Upper lobe of left lung (tissue), 6 donors: ENCODE measurements at regions not wholly inside any gene's neighbourhood (a gene's known extent, or its start where the extent isn't known, plus 50 kb on each side); places are given as distances from the start of the nearest gene placed in this dataset.

Experiments
- ATAC-seq, 2 donors: fragments of 200-7000 bp; cut with Tn5 transposase; one replicate each; pipeline ENCODE4 v1.9.1; 2022; ENCODE audit warnings: mild to moderate bottlenecking in 2 of 2, moderate library complexity in 2 of 2; ENCODE audit not compliant: low FRiP score in 2 of 2
- DNase-seq, 2 donors: peaks; one replicate each; pipeline ENCODE4 v3.0.0-alpha.2; 2019 to 2020
- H3K27ac ChIP-seq, 4 donors: fragments of 200-600 bp; sonication (generic); one replicate each; pipeline ENCODE4 v1.5.1; 2016 to 2019
- H3K27me3 ChIP-seq, 4 donors: fragments of 200-600 bp; sonication (generic); one replicate each; pipeline ENCODE4 v1.5.1; 2017 to 2019
- H3K36me3 ChIP-seq, 4 donors: fragments of 200-600 bp; sonication (generic); one replicate each; pipeline ENCODE4 v1.5.1; 2016 to 2019
- H3K4me1 ChIP-seq, 4 donors: fragments of 200-600 bp; sonication (generic); one replicate each; pipeline ENCODE4 v1.5.1; 2018 to 2019
- H3K4me3 ChIP-seq, 4 donors: fragments of 200-600 bp; sonication (generic); one replicate each; pipeline ENCODE4 v1.5.1; 2017 to 2019; ENCODE audit warnings: mild to moderate bottlenecking in 2 of 4, moderate library complexity in 1 of 4
- H3K9me3 ChIP-seq, 4 donors: fragments of 200-600 bp; sonication (generic); one replicate each; pipeline ENCODE4 v1.5.1; 2018 to 2019
- EP300 ChIP-seq, 4 donors: sonication (generic); formaldehyde crosslinking; IDR thresholded peaks; one replicate each; pipeline ENCODE4 v1.5.1; 2017; ENCODE audit warnings: antibody characterized with exemption in 4 of 4, control low read depth in 2 of 4
- POLR2A ChIP-seq, 4 donors: fragments of 450-650 bp; IDR thresholded peaks; one replicate each; pipeline ENCODE4 v1.5.1; 2016 to 2017; ENCODE audit warnings: antibody characterized with exemption in 4 of 4, mild to moderate bottlenecking in 2 of 4
- POLR2AphosphoS5 ChIP-seq, 2 donors: sonication (generic); formaldehyde crosslinking; IDR thresholded peaks; one replicate each; pipeline ENCODE4 v1.5.1; 2017; ENCODE audit warnings: antibody characterized with exemption in 2 of 2
- WGBS, 2 donors: methylation state at CpG; one replicate each; pipeline ENCODE4 v1.1.5; 2017 to 2018; 5-methylcytosine and 5-hydroxymethylcytosine counted together
- TF ChIP-seq, protein P1 (sequence below), 6 experiments: fragments of 450-650 bp in 4 of 6; fragments of 200-600 bp in 2 of 6; sonication (generic) in 2 of 6; IDR thresholded peaks; one replicate each; pipeline ENCODE4 v1.5.1; 2016 to 2019; ENCODE audit warnings: antibody characterized with exemption in 6 of 6
- donor health status: DM: no; HTN: no; CAD: no; lungs with moderate emphysema.
- donor health status: DM: no; HTN: yes; CAD: no; lungs with severe emphysema.

DNA sequence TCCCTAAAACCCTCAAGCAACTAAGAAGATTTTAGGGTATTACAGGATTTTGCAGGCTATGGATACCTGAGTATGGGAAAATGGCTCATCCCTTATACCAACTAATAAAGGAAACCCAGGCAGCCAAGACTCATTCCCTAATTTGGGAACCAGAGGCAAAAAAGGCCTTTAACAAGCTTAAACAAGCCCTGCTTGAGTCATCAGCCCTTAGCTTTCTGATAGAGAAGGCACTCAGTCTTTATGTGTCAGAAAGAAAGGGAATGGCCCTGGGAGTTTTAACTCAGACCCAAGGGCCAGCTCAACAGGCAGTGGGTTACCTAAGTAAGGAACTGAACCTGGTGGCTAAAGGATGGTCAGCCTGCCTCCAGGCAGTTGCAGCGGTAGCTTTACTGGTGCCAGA lies 96.9 kb upstream of the RMP24 start:
- WGBS, 2 donors, result 91 to 100% methylated on average over 1 of the region's 1 CpG
- H3K36me3 ChIP-seq, result no peaks in the 10 kb centered on the region
- H3K27me3 ChIP-seq, result no peaks in the 10 kb centered on the region
- TF ChIP-seq POLR2A (IDR thresholded peaks at IDR 0.05) (no peak), EP300 (IDR thresholded peaks at IDR 0.05) (no peak), POLR2AphosphoS5 (IDR thresholded peaks at IDR 0.05) (no peak)
- TF ChIP-seq, protein P1, sequence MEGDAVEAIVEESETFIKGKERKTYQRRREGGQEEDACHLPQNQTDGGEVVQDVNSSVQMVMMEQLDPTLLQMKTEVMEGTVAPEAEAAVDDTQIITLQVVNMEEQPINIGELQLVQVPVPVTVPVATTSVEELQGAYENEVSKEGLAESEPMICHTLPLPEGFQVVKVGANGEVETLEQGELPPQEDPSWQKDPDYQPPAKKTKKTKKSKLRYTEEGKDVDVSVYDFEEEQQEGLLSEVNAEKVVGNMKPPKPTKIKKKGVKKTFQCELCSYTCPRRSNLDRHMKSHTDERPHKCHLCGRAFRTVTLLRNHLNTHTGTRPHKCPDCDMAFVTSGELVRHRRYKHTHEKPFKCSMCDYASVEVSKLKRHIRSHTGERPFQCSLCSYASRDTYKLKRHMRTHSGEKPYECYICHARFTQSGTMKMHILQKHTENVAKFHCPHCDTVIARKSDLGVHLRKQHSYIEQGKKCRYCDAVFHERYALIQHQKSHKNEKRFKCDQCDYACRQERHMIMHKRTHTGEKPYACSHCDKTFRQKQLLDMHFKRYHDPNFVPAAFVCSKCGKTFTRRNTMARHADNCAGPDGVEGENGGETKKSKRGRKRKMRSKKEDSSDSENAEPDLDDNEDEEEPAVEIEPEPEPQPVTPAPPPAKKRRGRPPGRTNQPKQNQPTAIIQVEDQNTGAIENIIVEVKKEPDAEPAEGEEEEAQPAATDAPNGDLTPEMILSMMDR (IDR thresholded peaks at IDR 0.05), result no peak
- no peak overlapping the region for H3K27ac ChIP-seq
- ATAC-seq (no peak), DNase-seq (no peak)
- peaks cover 0 to 11% (median 3%) of the 10 kb centered on the region in 4 donors for H3K9me3 ChIP-seq
- H3K4me3 ChIP-seq, result no peak overlapping the region
- H3K4me1 ChIP-seq, result no peaks in the 10 kb centered on the region

GRCh38 chr18:35876243-35876642 lies 96.2 kb upstream of the RMP24 start:
- no peak overlapping the region for H3K27ac ChIP-seq
- H3K36me3 ChIP-seq, result no peaks in the 10 kb centered on the region
- 71 to 77% methylated on average over 1 of the region's 1 CpG for WGBS, 2 donors
- peaks cover 0 to 11% (median 3%) of the 10 kb centered on the region in 4 donors for H3K9me3 ChIP-seq
- H3K27me3 ChIP-seq, result no peaks in the 10 kb centered on the region
- ATAC-seq, result no peak
- H3K4me3 ChIP-seq, result no peak overlapping the region
- TF ChIP-seq, protein P1 (IDR thresholded peaks at IDR 0.05), result no peak
- no peak for TF ChIP-seq POLR2AphosphoS5 (IDR thresholded peaks at IDR 0.05)
- TF ChIP-seq EP300 (IDR thresholded peaks at IDR 0.05), result no peak
- TF ChIP-seq POLR2A (IDR thresholded peaks at IDR 0.05), result no peak
- H3K4me1 ChIP-seq, result no peaks in the 10 kb centered on the region
- no peak for DNase-seq

DNA sequence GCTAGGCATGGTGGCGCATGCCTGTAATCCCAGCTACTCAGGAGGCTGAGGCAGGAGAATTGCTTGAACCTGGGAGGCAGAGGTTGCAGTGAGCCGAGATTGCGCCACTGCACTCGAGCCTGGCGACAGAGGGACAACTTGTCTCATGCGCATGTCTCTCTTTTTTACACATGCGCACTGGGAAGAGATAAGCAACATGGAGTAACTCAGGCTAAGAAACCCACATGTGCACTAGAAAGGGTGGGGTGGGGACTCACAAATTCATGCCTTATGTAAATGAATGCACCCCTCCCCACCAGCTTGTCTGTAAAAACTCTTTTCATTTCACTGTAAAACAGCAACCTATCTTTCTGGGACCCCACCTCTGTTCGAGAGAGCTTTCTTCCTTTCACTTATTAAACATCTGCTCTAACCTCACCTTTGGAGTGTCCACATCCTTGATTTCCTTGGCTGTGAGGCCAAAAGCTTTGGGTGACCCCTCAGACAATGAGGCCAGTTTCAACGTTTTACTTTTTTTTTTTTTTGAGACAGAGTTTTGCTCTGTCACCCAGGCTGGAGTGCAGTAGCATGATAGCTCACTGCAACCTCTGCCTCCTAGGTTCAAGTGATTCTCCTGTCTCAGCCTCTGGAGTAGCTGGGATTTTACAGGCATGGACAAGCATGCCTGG lies 91.6 kb upstream of the RMP24 start:
- no peaks in the 10 kb centered on the region for H3K36me3 ChIP-seq
- H3K27ac ChIP-seq, result no peak overlapping the region
- H3K4me1 ChIP-seq, result no peaks in the 10 kb centered on the region
- H3K4me3 ChIP-seq, result no peak overlapping the region
- no peaks in the 10 kb centered on the region for H3K9me3 ChIP-seq
- DNase-seq (peak in 1 of 2 donors; percentile 6), ATAC-seq (no peak)
- 84 to 89% methylated on average over 9 of the region's 9 CpGs for WGBS, 2 donors
- no peaks in the 10 kb centered on the region for H3K27me3 ChIP-seq
- no peak for TF ChIP-seq POLR2AphosphoS5 (IDR thresholded peaks at IDR 0.05)
- no peak for TF ChIP-seq POLR2A (IDR thresholded peaks at IDR 0.05)
- no peak for TF ChIP-seq EP300 (IDR thresholded peaks at IDR 0.05)
- TF ChIP-seq, protein P1 (IDR thresholded peaks at IDR 0.05), result no peak

DNA sequence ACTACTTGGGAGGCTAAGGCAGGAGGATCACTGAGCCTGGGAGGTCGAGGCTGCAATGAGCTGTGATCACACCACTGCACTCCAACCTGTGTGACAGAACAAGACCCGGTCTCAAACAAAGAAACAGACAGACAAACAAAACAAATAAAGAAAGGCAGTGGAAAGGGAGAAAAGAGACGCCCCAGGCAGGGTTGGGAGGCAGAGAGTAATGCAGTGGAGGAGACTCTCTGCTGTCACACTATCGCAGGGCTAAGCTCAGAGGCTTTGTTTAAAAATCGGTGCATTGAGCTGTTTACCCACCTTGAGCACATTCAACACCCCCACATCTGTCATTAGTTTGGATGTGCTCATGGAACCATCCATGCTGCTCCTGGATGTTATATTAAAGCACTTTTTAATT lies 84.2 kb upstream of the RMP24 start:
- peaks cover 0 to 7% (median 3%) of the 10 kb centered on the region in 4 donors for H3K9me3 ChIP-seq
- H3K4me3 ChIP-seq, result no peak overlapping the region
- TF ChIP-seq EP300 (IDR thresholded peaks at IDR 0.05) (no peak), POLR2A (IDR thresholded peaks at IDR 0.05) (no peak), POLR2AphosphoS5 (IDR thresholded peaks at IDR 0.05) (no peak)
- TF ChIP-seq, protein P1 (IDR thresholded peaks at IDR 0.05), result no peak
- H3K27me3 ChIP-seq, result no peaks in the 10 kb centered on the region
- no peaks in the 10 kb centered on the region for H3K36me3 ChIP-seq
- WGBS, 2 donors, result 50% methylated on average over 5 of the region's 5 CpGs
- ATAC-seq (no peak), DNase-seq (no peak)
- H3K27ac ChIP-seq, result no peak overlapping the region
- H3K4me1 ChIP-seq, result no peaks in the 10 kb centered on the region

DNA sequence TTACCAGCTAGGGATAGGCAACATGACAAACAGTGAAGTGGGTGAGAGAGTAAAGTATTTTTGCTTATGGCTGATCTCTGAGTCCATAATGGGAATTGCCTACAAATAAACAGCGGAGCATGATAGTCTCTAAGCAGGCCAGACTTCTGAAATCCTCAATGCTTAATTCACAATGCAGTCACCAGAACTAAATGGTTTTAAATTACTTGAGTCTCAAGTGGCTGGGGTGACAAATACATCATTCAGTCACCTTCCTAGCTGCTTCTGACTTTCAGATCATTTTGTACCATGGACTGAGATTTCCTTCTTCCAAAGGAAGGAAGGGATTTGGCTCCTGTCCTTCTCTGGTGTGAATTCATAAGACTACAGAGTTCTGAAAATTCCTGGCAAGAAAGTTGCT lies 82.8 kb upstream of the RMP24 start:
- H3K27me3 ChIP-seq, result no peaks in the 10 kb centered on the region
- no peak overlapping the region for H3K4me3 ChIP-seq
- H3K4me1 ChIP-seq, result no peaks in the 10 kb centered on the region
- TF ChIP-seq POLR2A (IDR thresholded peaks at IDR 0.05) (no peak), POLR2AphosphoS5 (IDR thresholded peaks at IDR 0.05) (no peak), EP300 (IDR thresholded peaks at IDR 0.05) (no peak)
- TF ChIP-seq, protein P1 (IDR thresholded peaks at IDR 0.05), result no peak
- WGBS, 2 donors, result 94 to 100% methylated on average over 1 of the region's 1 CpG
- peaks cover 0 to 7% (median 3%) of the 10 kb centered on the region in 4 donors for H3K9me3 ChIP-seq
- no peak for ATAC-seq
- H3K36me3 ChIP-seq, result no peaks in the 10 kb centered on the region
- no peak for DNase-seq
- H3K27ac ChIP-seq, result no peak overlapping the region
